Prostate gland (tissue), 2 donors: ENCODE measurements at regions not wholly inside any gene's neighbourhood (a gene's known extent, or its start where the extent isn't known, plus 50 kb on each side); places are given as distances from the start of the nearest gene placed in this dataset.

Experiments
- DNase-seq: peaks from one replicate; pipeline ENCODE4 v3.0.0-alpha.2; 2019; ENCODE audit warnings: low spot score
- H3K27ac ChIP-seq, 2 donors: fragments of 200-600 bp; sonication (generic); 2 replicates each; pipeline ENCODE4 v1.5.1; 2017 to 2019
- H3K27me3 ChIP-seq: fragments of 200-600 bp; sonication (generic); replicated peaks from 2 replicates; pipeline ENCODE4 v1.5.1; 2019; ENCODE audit not compliant: insufficient read depth
- H3K36me3 ChIP-seq, 2 donors: fragments of 200-600 bp; sonication (generic); 1 replicate in 1 of 2; 2 replicates in 1 of 2; pipeline versions ENCODE4 v1.5.1 to v1.8.1; 2017 to 2019
- H3K4me1 ChIP-seq: fragments of 200-600 bp; sonication (generic); replicated peaks from 2 replicates; pipeline ENCODE4 v1.5.1; 2019
- H3K4me3 ChIP-seq, 2 donors: fragments of 200-600 bp; sonication (generic); 2 replicates each; pipeline ENCODE4 v1.5.1; 2017 to 2019
- H3K9me3 ChIP-seq: fragments of 200-600 bp; sonication (generic); 2 replicates; pipeline ENCODE4 v1.5.1; 2017
- POLR2A ChIP-seq: fragments of 450-650 bp; IDR thresholded peaks from one replicate; pipeline ENCODE4 v1.6.1; 2016; ENCODE audit warnings: antibody characterized with exemption, mild to moderate bottlenecking
- POLR2AphosphoS5 ChIP-seq: sonication (generic); formaldehyde crosslinking; IDR thresholded peaks from one replicate; pipeline ENCODE4 v1.6.1; 2017; ENCODE audit warnings: antibody characterized with exemption
- WGBS: methylation state at CpG from one replicate; pipeline ENCODE4 v1.1.5; 2018; 5-methylcytosine and 5-hydroxymethylcytosine counted together
- intact Hi-C: fragments of 100-400 bp; cut with DNase I; formaldehyde crosslinking; loops from one replicate; pipeline ENCODE4 v1.14.2; 2022
- TF ChIP-seq, protein P1 (sequence below), 4 experiments: fragments of 200-600 bp in 2 of 4; fragments of 450-650 bp in 2 of 4; sonication (generic) in 2 of 4; IDR thresholded peaks; 1 replicate in 3 of 4; 2 replicates in 1 of 4; pipeline ENCODE4 v1.5.1; 2016 to 2019; ENCODE audit warnings: antibody characterized with exemption in 4 of 4, mild to moderate bottlenecking in 2 of 4, moderate library complexity in 2 of 4

DNA sequence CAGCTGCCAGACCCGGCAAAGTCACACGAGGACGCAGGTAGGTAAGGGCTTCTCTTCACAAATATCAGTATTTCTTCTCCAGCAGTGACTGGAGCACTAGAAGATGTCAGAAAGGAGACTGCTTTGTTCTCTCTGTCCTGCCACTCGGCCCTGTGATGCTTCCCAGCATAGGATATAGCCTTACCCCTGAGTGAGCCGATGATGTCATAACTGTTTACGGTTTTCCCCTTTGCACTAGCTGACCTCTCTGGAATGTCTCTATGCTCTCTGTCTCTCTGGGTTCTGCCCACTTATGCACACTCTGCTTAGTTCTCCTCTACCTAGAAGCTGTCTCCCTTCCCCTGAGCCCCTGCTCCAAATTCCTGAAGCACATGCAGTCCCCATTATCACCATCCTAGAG lies 167.5 kb upstream of the PODXL start:
- Histone ChIP-seq H3K4me3 (no peak overlapping the region), H3K9me3 (no peaks in the 10 kb centered on the region), H3K4me1 (no peaks in the 10 kb centered on the region), H3K36me3 (no peaks in the 10 kb centered on the region), H3K27ac (no peak overlapping the region), H3K27me3 (no peaks in the 10 kb centered on the region)
- TF ChIP-seq POLR2AphosphoS5 (no peak), POLR2A (no peak)
- TF ChIP-seq, protein P1, sequence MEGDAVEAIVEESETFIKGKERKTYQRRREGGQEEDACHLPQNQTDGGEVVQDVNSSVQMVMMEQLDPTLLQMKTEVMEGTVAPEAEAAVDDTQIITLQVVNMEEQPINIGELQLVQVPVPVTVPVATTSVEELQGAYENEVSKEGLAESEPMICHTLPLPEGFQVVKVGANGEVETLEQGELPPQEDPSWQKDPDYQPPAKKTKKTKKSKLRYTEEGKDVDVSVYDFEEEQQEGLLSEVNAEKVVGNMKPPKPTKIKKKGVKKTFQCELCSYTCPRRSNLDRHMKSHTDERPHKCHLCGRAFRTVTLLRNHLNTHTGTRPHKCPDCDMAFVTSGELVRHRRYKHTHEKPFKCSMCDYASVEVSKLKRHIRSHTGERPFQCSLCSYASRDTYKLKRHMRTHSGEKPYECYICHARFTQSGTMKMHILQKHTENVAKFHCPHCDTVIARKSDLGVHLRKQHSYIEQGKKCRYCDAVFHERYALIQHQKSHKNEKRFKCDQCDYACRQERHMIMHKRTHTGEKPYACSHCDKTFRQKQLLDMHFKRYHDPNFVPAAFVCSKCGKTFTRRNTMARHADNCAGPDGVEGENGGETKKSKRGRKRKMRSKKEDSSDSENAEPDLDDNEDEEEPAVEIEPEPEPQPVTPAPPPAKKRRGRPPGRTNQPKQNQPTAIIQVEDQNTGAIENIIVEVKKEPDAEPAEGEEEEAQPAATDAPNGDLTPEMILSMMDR (IDR thresholded peaks at IDR 0.05), result no peak
- DNase-seq, result no peak
- WGBS, result 31% methylated on average over 6 of the region's 6 CpGs
- intact Hi-C loops, result no loop called here

DNA sequence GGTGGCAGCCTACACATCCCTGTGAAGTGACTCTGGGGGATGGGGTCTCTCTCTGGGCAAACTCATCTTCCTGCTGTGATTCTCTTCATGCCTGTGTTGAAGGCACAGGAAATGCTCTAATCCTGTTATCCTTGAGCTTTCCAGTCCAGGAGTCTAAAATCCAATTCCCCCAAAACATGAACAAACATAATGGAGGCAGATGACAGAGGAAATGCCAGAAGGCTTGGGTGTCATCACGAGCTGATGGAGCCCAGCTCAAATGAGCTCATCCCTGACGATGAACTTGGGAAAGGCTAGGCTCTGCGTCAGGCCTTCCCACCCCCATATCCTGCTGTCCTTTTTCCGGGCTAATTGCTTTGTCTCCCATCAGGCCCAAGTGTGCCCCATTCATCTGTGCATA lies 165.9 kb upstream of the PODXL start:
- Histone ChIP-seq H3K27ac (no peak overlapping the region), H3K4me1 (no peaks in the 10 kb centered on the region), H3K36me3 (no peaks in the 10 kb centered on the region), H3K27me3 (no peaks in the 10 kb centered on the region), H3K9me3 (no peaks in the 10 kb centered on the region), H3K4me3 (no peak overlapping the region)
- DNase-seq, result no peak
- TF ChIP-seq POLR2A (no peak), POLR2AphosphoS5 (no peak)
- TF ChIP-seq, protein P1 (IDR thresholded peaks at IDR 0.05), result no peak
- intact Hi-C loops, result no loop called here
- 73% methylated on average over 4 of the region's 4 CpGs for WGBS

DNA sequence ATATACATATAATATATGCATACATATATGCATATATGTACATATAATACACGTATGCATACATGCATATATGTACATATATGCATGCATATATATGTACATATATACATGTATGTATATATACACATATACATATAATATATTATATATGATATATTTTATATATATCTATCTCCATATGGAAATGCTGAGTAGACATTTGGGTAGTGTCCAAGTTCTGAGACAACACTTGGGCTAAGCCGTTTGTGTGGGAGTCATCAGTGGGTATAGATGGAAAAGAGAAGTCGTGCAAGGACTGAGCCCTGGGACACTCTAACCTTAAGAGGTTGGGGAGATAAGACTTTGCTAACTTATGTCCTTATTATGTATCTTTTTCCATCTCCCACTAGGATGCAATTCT lies 165.2 kb upstream of the PODXL start:
- TF ChIP-seq, protein P1 (IDR thresholded peaks at IDR 0.05), result no peak
- TF ChIP-seq POLR2A (no peak), POLR2AphosphoS5 (no peak)
- Histone ChIP-seq H3K27ac (no peak overlapping the region), H3K4me3 (no peak overlapping the region), H3K36me3 (no peaks in the 10 kb centered on the region), H3K9me3 (no peaks in the 10 kb centered on the region), H3K27me3 (no peaks in the 10 kb centered on the region), H3K4me1 (no peaks in the 10 kb centered on the region)
- WGBS, result 65% methylated on average over 3 of the region's 3 CpGs
- DNase-seq, result no peak
- intact Hi-C loops, result no loop called here

DNA sequence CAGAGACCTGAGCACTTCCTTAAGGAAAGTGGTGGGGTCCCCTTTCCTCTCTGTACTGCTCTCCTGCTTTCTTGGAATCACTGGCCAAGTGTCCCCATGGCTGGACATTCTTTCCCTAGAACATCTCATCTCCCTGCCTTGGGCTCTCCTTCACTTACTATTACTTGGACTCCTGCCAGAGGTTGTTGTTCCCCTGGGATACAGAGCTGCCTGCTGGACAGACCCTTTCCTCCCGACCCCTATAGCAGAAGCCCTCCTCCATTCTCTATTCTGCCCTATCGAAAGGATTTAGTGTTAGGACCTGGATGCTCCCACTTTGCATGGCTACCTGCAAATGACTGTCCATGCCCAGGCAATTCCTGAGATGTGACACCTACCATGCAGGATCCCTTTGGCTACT lies 164.3 kb upstream of the PODXL start:
- Histone ChIP-seq H3K4me3 (no peak overlapping the region), H3K27ac (no peak overlapping the region), H3K36me3 (no peaks in the 10 kb centered on the region), H3K9me3 (no peaks in the 10 kb centered on the region), H3K4me1 (no peaks in the 10 kb centered on the region), H3K27me3 (no peaks in the 10 kb centered on the region)
- 68% methylated on average over 2 of the region's 2 CpGs for WGBS
- TF ChIP-seq, protein P1 (IDR thresholded peaks at IDR 0.05), result no peak
- TF ChIP-seq POLR2A (no peak), POLR2AphosphoS5 (no peak)
- intact Hi-C loops, result no loop called here
- DNase-seq, result no peak

DNA sequence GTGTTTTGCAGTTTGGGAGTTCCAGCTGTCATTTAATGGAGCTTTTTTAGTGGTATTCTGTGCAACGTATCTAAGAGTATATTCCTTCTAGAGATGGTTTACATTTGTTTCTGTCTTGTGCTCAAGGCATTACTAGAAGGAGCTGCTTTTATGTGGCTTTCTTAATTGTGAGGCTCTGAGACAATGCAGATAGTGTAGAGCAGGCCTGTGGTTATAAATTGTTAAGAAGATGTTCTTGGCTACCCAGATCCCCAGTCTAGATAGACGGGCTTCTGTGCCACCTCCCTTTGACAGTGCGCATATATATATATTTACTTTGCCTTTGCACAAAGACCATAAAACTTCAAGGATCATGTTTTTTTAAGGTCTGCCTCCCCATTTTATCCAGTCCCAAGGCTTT lies 160.8 kb upstream of the PODXL start:
- H3K27me3 ChIP-seq, result no peaks in the 10 kb centered on the region
- H3K36me3 ChIP-seq, result no peaks in the 10 kb centered on the region
- intact Hi-C loops, result no loop called here
- no peak overlapping the region for H3K27ac ChIP-seq
- no peak overlapping the region for H3K4me3 ChIP-seq
- TF ChIP-seq, protein P1 (IDR thresholded peaks at IDR 0.05), result no peak
- no peak for TF ChIP-seq POLR2A
- no peak for TF ChIP-seq POLR2AphosphoS5
- 44% methylated on average over 3 of the region's 3 CpGs for WGBS
- no peaks in the 10 kb centered on the region for H3K9me3 ChIP-seq
- no peaks in the 10 kb centered on the region for H3K4me1 ChIP-seq
- DNase-seq, result no peak
